GM12892 (cell line): ENCODE measurements at regions not wholly inside any gene's neighbourhood (a gene's known extent, or its start where the extent isn't known, plus 50 kb on each side); places are given as distances from the start of the nearest gene placed in this dataset.

Source experiments
- DNase-seq: peaks from one replicate; pipeline ENCODE4 v3.0.0; 2011; ENCODE audit not compliant: insufficient read length
- FAIRE-seq: peaks from 2 replicates; lab custom pipeline; 2011; peaks lifted over from hg19 to GRCh38; lab: Jason Lieb, UNC
- POLR2A ChIP-seq: IDR thresholded peaks from 2 replicates; pipeline ENCODE4 v1.6.1; 2011; ENCODE audit warnings: low read depth, low read length, control low read depth
- POLR2AphosphoS5 ChIP-seq: IDR thresholded peaks from 2 replicates; pipeline ENCODE4 v1.6.1; 2011; ENCODE audit warnings: low read depth, low read length, control low read depth
- TAF1 ChIP-seq: IDR thresholded peaks from 2 replicates; pipeline ENCODE4 v1.6.1; 2011; ENCODE audit warnings: low read depth, mild to moderate bottlenecking, control low read depth, low read length, borderline replicate concordance

DNA sequence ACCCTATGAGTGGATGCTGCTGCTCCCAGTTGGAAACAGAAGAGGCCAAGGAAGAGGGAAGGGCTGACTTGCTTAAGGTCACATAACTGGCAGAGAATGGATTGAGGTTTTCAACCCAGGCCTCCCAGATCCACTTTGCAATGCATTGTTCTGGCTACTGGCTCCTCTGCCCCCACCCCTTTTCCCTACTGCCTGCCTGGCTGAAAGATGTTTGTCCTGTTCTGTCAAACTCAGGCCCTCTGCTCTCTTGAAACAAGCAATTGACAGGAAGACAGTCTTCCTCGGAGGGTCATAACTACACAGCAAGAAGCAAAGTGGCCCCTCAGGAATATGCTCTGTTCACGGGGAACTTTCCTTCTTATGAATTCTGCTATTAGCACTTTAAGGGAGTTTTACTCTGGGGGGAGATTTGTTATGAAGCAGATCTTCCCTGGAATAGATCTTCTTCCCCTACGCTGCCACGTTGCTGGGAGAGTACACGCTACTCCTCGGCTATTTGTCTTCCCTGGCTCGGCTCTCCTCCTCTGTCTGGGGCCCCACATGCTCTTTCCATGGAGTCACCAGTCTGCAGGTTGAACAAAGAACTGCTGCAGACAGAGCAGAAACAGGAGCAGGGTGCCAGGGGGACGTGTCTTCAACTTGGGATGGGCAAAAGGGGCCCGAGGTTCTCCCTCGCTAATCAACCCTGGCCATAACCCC, 436.1 kb downstream of the TYW1 start:
- no peak for DNase-seq
- FAIRE-seq = no peak

DNA sequence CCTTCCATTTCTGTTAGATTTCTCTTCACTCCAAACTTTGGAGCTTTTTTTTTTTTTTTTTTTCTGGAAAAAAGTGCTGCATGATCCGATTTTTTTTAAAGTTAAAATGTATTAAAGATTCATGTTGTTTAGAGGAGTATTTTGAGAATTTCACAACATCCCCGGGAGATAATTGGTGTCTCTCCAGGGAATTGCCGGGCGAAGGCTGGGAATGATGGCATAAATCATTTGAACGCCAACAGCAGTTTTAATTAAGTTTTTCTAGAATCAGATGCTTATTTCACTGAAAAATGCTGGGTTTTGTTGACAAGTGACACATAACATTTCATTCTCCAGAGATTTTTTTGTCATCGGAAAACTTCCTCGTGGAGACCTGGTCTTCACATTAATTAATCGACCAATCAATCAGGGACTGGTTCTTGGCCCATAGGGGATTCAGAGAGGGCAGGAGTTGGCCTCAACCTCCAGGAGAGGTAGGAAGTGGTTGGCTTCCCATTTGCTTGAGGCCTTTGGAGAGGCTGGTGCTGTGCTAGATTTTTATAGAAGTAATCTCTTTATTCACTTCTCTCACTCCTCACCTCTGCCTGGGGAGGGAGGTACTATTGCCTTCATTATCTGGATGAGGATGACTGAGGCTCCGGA, 439.4 kb downstream of the TYW1 start:
- DNase-seq (no peak), FAIRE-seq (no peak)
- no peak for TF ChIP-seq POLR2A
- no peak for TF ChIP-seq TAF1
- TF ChIP-seq POLR2AphosphoS5 = no peak

More for the DNA sequence above, 436.1 kb downstream of the TYW1 start:
- no peak for TF ChIP-seq POLR2A
- TF ChIP-seq TAF1 = no peak
- TF ChIP-seq POLR2AphosphoS5 = no peak

GRCh38 chr7:67438198-67438882, 441.7 kb downstream of the TYW1 start:
- DNase-seq = no peak
- TF ChIP-seq POLR2AphosphoS5 = no peak
- TF ChIP-seq TAF1 = no peak
- TF ChIP-seq POLR2A = no peak
- no peak for FAIRE-seq

DNA sequence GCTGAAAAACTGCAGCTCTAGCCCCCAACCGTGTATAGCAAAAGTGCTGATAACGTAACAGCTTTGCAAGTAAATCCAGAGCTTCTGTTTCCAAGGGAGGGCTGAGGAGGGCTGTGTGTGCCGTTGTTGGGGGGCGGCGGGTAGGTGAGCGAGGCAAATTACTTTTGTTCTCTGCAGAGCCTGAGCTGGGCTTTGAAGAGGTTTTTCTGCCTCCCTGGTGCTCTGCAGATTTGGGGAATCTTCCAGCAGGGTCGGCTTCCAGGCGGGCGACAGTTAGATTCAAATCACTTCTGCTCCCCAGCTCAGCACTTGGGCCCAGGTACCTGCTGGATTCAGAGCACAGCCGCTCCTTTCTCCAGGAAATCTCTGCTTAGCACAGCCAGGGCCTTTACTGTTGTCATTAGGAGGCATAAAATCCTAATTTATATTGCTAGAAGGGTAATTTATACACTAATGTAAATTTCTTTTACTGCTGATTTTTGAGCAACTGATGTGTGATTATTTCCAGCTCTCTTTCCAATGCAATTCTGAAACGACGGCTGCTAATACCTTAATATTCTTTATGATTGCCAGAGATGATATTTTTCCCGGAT, 442.4 kb downstream of the TYW1 start:
- no peak for DNase-seq
- no peak for FAIRE-seq
- TF ChIP-seq TAF1 = no peak
- no peak for TF ChIP-seq POLR2A
- no peak for TF ChIP-seq POLR2AphosphoS5

GRCh38 chr7:67440321-67440720, 443.7 kb downstream of the TYW1 start:
- DNase-seq (no peak), FAIRE-seq (no peak)
- TF ChIP-seq POLR2A = no peak
- TF ChIP-seq TAF1 = no peak
- no peak for TF ChIP-seq POLR2AphosphoS5

DNA sequence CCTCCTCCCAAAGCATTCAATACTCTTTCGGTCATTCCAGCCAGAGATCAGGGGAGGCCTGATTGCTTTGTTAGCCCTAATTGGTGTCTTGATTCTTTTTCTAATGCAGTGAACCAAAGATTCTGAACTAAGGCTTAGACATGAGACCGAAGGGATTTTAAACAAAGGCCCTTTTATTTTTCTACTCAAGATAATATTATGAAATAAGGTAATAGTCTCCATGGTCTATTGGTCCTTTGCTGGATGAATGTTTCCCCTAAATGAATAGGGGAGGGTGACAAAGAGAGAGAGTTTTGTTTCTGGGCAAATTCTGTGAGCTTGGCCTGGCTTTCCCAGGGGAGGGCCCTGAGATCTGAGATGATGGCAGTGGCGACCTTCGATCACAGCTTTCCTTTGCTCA, 449.1 kb downstream of the TYW1 start:
- FAIRE-seq = no peak
- TF ChIP-seq POLR2A (no peak), TAF1 (no peak), POLR2AphosphoS5 (no peak)
- DNase-seq = no peak

DNA sequence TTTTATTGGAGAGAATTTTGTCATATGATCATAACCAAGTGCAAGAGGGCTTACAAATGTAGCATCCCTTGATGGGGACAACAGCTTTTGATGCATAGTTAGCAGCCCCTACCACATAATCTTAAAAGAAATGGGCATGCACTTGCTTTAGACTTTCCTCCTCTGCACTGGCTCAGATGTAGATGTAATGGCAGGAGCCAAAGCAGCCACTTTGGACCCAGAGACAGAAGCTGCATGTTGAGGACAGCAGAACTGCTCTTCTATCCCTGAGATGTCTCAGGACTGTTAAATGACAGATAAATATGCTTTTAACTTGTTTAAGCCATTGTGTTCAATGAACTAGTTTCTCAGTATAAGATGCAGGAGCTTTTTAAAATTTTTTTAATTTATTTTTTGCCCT, 450.7 kb downstream of the TYW1 start:
- DNase-seq = no peak

DNA sequence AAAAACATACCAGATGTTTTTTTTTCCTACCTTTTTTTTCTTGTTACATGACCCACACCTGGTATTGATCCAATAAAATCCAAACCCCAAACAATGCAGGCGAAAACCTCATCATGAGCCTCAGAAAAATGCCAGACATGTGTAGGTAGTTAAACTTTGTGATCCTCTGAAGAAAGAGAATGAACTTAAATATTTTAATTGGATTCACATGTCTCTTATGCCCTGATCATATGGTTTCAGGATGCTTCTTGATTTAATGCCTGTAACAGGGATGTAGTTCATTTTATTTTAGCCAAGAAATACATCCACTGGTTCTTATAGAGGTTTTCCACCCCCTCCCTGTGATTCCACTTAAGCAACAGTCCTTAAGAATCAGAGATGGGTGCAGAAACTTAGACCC, 451.6 kb downstream of the TYW1 start:
- DNase-seq (no peak), FAIRE-seq (no peak)
- TF ChIP-seq POLR2A (no peak), TAF1 (no peak), POLR2AphosphoS5 (no peak)

More for the DNA sequence above, 450.7 kb downstream of the TYW1 start:
- no peak for FAIRE-seq
- TF ChIP-seq POLR2AphosphoS5 (no peak), TAF1 (no peak), POLR2A (no peak)

- no peak for DNase-seq
- TF ChIP-seq POLR2AphosphoS5 (no peak), POLR2A (no peak), TAF1 (no peak)
- no peak for FAIRE-seq
These were observed 453.5 kb downstream of the TYW1 start for GRCh38 chr7:67450171-67450570.

GRCh38 chr7:67451306-67451705, 454.7 kb downstream of the TYW1 start:
- DNase-seq (no peak), FAIRE-seq (no peak)
- no peak for TF ChIP-seq POLR2AphosphoS5
- no peak for TF ChIP-seq POLR2A
- no peak for TF ChIP-seq TAF1

GRCh38 chr7:67452516-67453026, 455.9 kb downstream of the TYW1 start:
- FAIRE-seq (no peak), DNase-seq (no peak)
- TF ChIP-seq POLR2AphosphoS5 = no peak
- no peak for TF ChIP-seq POLR2A
- no peak for TF ChIP-seq TAF1
